ENCODE measurements at regions not wholly inside any gene's neighbourhood (a gene's known extent, or its start where the extent isn't known, plus 50 kb on each side); places are given as distances from the start of the nearest gene placed in this dataset.

DNA sequence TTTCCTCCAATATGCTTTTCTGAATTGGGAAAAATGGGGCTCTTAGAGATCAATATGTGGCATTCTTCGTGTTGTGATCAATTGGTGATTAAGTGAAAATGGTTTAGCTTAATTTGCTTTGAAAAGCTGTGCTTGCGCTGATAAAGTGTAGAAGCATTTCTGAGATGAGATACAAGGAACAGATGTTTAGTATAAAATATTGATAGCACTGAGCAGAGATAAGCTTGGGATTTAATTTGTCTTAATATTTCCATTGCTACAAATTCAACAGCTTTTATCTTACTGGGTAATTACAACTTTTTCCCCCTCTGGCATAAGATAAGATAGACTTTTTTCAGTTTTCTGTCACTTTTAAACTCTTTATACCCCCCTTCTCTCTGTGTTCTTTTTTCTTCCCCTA, 2204.9 kb upstream of the WWC1 start:
- TF ChIP-seq, protein P1, sequence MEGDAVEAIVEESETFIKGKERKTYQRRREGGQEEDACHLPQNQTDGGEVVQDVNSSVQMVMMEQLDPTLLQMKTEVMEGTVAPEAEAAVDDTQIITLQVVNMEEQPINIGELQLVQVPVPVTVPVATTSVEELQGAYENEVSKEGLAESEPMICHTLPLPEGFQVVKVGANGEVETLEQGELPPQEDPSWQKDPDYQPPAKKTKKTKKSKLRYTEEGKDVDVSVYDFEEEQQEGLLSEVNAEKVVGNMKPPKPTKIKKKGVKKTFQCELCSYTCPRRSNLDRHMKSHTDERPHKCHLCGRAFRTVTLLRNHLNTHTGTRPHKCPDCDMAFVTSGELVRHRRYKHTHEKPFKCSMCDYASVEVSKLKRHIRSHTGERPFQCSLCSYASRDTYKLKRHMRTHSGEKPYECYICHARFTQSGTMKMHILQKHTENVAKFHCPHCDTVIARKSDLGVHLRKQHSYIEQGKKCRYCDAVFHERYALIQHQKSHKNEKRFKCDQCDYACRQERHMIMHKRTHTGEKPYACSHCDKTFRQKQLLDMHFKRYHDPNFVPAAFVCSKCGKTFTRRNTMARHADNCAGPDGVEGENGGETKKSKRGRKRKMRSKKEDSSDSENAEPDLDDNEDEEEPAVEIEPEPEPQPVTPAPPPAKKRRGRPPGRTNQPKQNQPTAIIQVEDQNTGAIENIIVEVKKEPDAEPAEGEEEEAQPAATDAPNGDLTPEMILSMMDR (IDR thresholded peaks at IDR 0.05; ENCODE audit: low read depth, low read length) = no peak
- TF ChIP-seq MYC (IDR thresholded peaks at IDR 0.05; ENCODE audit: low read depth, low read length) = no peak
- no peak for TF ChIP-seq POLR2A (IDR thresholded peaks at IDR 0.05; ENCODE audit: extremely low read depth, insufficient read length)

All from NB4 (cell line).